GM12878 (cell line): ENCODE measurements at regions not wholly inside any gene's neighbourhood (a gene's known extent, or its start where the extent isn't known, plus 50 kb on each side); places are given as distances from the start of the nearest gene placed in this dataset.

Experiments used
- ATAC-seq: fragments of 200-7000 bp; cut with Tn5 transposase; 3 replicates; pipeline ENCODE4 v1.9.1; 2020; ENCODE audit warnings: mild to moderate bottlenecking, moderate library complexity
- BruUV-seq: library from RNA; stranded (reverse); fragments of 400-500 nt; replicated peaks from 2 replicates; lab custom pipeline; 2021; lab: Mats Ljungman, UMichigan
- CTCF ChIA-PET: fragments of 300-600 bp; sonication (Branson Sonifier 250); formaldehyde crosslinking; extraction: SDS; loops from one replicate; lab custom pipeline; 2021; ENCODE audit warnings: inconsistent platforms; lab: Yijun Ruan, JAX
- POLR2A ChIA-PET: fragments of 350-600 bp; formaldehyde crosslinking; extraction: SDS; loops from one replicate; lab custom pipeline; 2021; ENCODE audit warnings: inconsistent platforms; lab: Charles Lee
- RAD21 ChIA-PET: fragments of 300-600 bp; sonication (Branson Sonifier 250); formaldehyde crosslinking; loops from one replicate; lab custom pipeline; 2023; ENCODE audit warnings: antibody characterized with exemption; ENCODE audit not compliant: unreplicated experiment; lab: Charles Lee
- SMC1A ChIA-PET: fragments of 300-600 bp; sonication (Branson Sonifier 250); formaldehyde crosslinking; loops from one replicate; lab custom pipeline; 2023; ENCODE audit not compliant: unreplicated experiment, uncharacterized antibody; lab: Charles Lee
- DNase-seq: peaks from one replicate; pipeline ENCODE4 v3.0.0-alpha.2; 2011; ENCODE audit warnings: low read depth, low spot score
- FAIRE-seq: peaks from 3 replicates; lab custom pipeline; 2011; peaks lifted over from hg19 to GRCh38; lab: Jason Lieb, UNC
- H2AFZ ChIP-seq: 2 replicates; pipeline ENCODE4 v1.6.0; 2011; ENCODE audit warnings: low read depth, low read length, control low read depth; ENCODE audit not compliant: control insufficient read depth
- H3K27ac ChIP-seq: 2 replicates; pipeline ENCODE4 v1.5.1; 2011; ENCODE audit warnings: control low read depth; ENCODE audit not compliant: control insufficient read depth, insufficient read depth
- H3K27me3 ChIP-seq, 2 experiments: replicated peaks in 1 of 2; 2 replicates each; pipeline versions ENCODE4 v1.6.0 to v1.6.1; 2011; ENCODE audit warnings: low read length in 1 of 2; ENCODE audit not compliant: control insufficient read depth in 2 of 2, insufficient read depth in 2 of 2
- H3K36me3 ChIP-seq, 2 experiments: 2 replicates each; pipeline ENCODE4 v1.5.1; 2011; ENCODE audit warnings: low read length in 1 of 2; ENCODE audit not compliant: control insufficient read depth in 2 of 2, insufficient read depth in 2 of 2
- H3K4me1 ChIP-seq: 2 replicates; pipeline ENCODE4 v1.6.1; 2011; ENCODE audit warnings: mild to moderate bottlenecking, low read length, moderate library complexity, mixed read lengths; ENCODE audit not compliant: control insufficient read depth, insufficient read depth
- H3K4me2 ChIP-seq: 2 replicates; pipeline ENCODE4 v1.6.0; 2011; ENCODE audit warnings: control low read depth; ENCODE audit not compliant: control insufficient read depth, insufficient read depth
- H3K4me3 ChIP-seq: fragments of 200-600 bp; sonication (generic); 2 replicates; pipeline ENCODE4 v1.5.1; 2016
- H3K79me2 ChIP-seq: 2 replicates; pipeline ENCODE4 v1.6.0; 2011; ENCODE audit warnings: low read length; ENCODE audit not compliant: control insufficient read depth, insufficient read depth
- H3K9ac ChIP-seq: 2 replicates; pipeline ENCODE4 v1.8.0; 2011; ENCODE audit warnings: low read length, control low read depth, mixed read lengths; ENCODE audit not compliant: control insufficient read depth, insufficient read depth
- H3K9me3 ChIP-seq: replicated peaks from 3 replicates; pipeline ENCODE4 v1.5.1; 2011; ENCODE audit warnings: mild to moderate bottlenecking, low read length; ENCODE audit not compliant: control insufficient read depth, insufficient read depth
- H4K20me1 ChIP-seq: 2 replicates; pipeline ENCODE4 v1.6.0; 2011; ENCODE audit not compliant: control insufficient read depth, insufficient read depth
- BCL11A ChIP-seq: IDR thresholded peaks from 2 replicates; pipeline ENCODE4 v1.6.1; 2011; ENCODE audit warnings: low read depth, low read length
- BCL3 ChIP-seq: IDR thresholded peaks from 2 replicates; pipeline ENCODE4 v1.6.1; 2011; ENCODE audit warnings: borderline replicate concordance, low read depth, mild to moderate bottlenecking, moderate library complexity, low read length; ENCODE audit not compliant: insufficient read depth, poor library complexity, severe bottlenecking
- IRF4 ChIP-seq: IDR thresholded peaks from 2 replicates; pipeline ENCODE4 v1.6.1; 2011; ENCODE audit warnings: low read depth, low read length
- JUNB ChIP-seq: IDR thresholded peaks from 2 replicates; pipeline ENCODE4 v1.6.1; 2016; ENCODE audit warnings: antibody characterized with exemption, mild to moderate bottlenecking
- MEF2B ChIP-seq: fragments of 450-650 bp; IDR thresholded peaks from 2 replicates; pipeline ENCODE4 v1.6.1; 2018; ENCODE audit warnings: mild to moderate bottlenecking, moderate library complexity; ENCODE audit not compliant: partially characterized antibody, poor library complexity, severe bottlenecking
- MTA2 ChIP-seq: fragments of 450-650 bp; IDR thresholded peaks from 2 replicates; pipeline ENCODE4 v1.6.1; 2016; ENCODE audit warnings: low read depth, mild to moderate bottlenecking, moderate library complexity
- SPI1 ChIP-seq: IDR thresholded peaks from 2 replicates; pipeline ENCODE4 v1.6.1; 2011; ENCODE audit warnings: low read depth, mild to moderate bottlenecking, low read length, moderate library complexity, borderline replicate concordance; ENCODE audit not compliant: insufficient read depth
- in situ Hi-C: fragments of 300-500 bp; cut with MboI; formaldehyde crosslinking; loops from 9 replicates; pipeline ENCODE4 v1.14.3; 2018; ENCODE audit warnings: mixed read lengths
- intact Hi-C: fragments of 100-400 bp; cut with micrococcal nuclease; formaldehyde crosslinking; loops from one replicate; pipeline ENCODE4 v1.14.2; 2022; ENCODE audit not compliant: unreplicated experiment

- H3K79me2 ChIP-seq, result no peaks in the 10 kb centered on the region
- no peak overlapping the region for H3K4me2 ChIP-seq
- intact Hi-C loops (no loop called here), in situ Hi-C loops (no loop called here)
- ATAC-seq (peak; percentile 63), FAIRE-seq (peak; percentile 13), DNase-seq (peak; percentile 9)
- ChIA-PET CTCF (interaction anchor here (0.6 kb wide), 1 partner anchor 77 kb away, joined by 4 read pairs; no protein-coding TSS in a partner anchor), POLR2A (no interaction called here), SMC1A (interaction anchor here (1.6 kb wide), 1 partner anchor 26 kb away, joined by 3 read pairs; no protein-coding TSS in a partner anchor), RAD21 (no interaction called here)
- no peaks in the 10 kb centered on the region for H3K4me1 ChIP-seq
- no peaks in the 10 kb centered on the region for H3K27me3 ChIP-seq
- no peaks in the 10 kb centered on the region for H4K20me1 ChIP-seq
- no peak overlapping the region for H3K9ac ChIP-seq
- H3K36me3 ChIP-seq, result no peaks in the 10 kb centered on the region
- no peak overlapping the region for H3K4me3 ChIP-seq
- H3K27ac ChIP-seq, result no peak overlapping the region
- no peaks in the 10 kb centered on the region for H3K9me3 ChIP-seq
- no peak overlapping the region for H2AFZ ChIP-seq
- TF ChIP-seq SPI1 (no peak), IRF4 (no peak), BCL3 (no peak), JUNB (peak; percentile 53), MTA2 (peak; percentile 48; the same call in 1 of the 2 replicates), MEF2B (peak; percentile 77), BCL11A (peak; percentile 27; the same call in 1 of the 2 replicates)
- no TSS peak for BruUV-seq
Measured at GRCh38 chr3:118587847-118588246, 446.8 kb downstream of the IGSF11 start.
